HG03575 (cell line): ENCODE measurements at regions not wholly inside any gene's neighbourhood (a gene's known extent, or its start where the extent isn't known, plus 50 kb on each side); places are given as distances from the start of the nearest gene placed in this dataset.
"Not testable (repeated sequence)": the region's sequence is repeated elsewhere in the genome, so short reads cannot be mapped to it uniquely, and the experiment has no call there.

Experiments used
- ATAC-seq: cut with Tn5 transposase; IDR thresholded peaks from one replicate; pipeline ENCODE4 v1.9.1; 2021; ENCODE audit not compliant: unreplicated experiment, insufficient number of reproducible peaks, low FRiP score; ENCODE audit errors: extremely low read depth

DNA sequence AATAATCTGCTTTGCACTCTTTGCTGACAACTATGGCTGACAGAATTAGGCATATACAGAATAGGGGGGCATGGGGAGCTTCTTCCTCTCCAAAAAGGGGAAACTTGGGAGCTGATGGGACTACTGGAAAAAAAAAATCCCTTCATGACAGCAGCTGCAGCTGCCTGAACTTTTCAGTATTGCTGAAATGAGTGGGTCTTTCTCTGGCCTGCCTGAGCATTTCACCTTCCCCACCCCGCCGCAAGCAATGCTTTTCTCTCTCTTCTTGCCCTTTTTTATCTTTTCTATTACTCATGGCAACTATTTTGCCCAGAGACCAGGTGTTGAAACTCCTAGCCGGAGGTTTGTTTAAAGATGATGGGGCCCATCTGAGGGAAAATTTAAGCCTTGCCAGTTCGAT, 244.9 kb downstream of the SEMA3D start:
- no peak for ATAC-seq

DNA sequence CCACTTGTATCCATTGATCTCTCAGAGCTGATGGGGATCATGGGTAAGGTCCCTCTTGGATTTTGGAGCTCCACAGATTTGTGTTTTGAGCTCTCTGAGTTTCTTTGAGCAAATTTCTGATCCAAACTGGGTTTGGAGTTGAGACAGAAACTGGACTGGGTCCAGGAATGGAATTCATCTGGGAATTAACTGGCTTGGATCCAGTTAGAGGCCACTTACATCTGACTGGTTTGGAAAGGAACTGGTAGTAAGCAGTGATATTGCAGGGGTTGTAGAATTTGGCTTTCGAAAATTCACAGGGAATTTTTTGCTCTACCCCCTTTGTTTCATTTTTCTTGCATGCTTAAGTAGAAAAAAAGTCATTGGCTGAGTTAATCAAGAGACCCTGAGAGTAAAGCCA, 245.6 kb downstream of the SEMA3D start:
- ATAC-seq = no peak

DNA sequence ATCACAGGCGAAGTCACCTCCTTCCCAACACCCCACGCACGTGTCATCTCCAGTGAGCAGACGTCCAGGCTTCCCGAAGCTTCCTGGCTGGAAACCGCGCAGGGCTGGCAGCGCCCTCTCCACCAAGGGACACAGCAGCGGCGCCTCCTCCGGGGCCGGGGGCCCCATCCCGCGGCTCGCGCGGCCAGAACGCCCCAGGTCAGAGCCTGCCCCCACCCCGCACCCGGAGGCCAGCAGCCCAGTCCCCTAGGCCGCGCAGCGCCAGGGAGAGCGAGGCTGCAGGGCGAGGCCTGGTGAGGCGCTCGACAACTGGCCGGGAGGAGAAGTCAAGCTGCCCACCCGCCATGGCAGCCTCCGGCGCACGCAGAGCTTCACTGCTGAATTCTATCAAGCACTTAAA, 247.0 kb downstream of the SEMA3D start:
- ATAC-seq = no peak

DNA sequence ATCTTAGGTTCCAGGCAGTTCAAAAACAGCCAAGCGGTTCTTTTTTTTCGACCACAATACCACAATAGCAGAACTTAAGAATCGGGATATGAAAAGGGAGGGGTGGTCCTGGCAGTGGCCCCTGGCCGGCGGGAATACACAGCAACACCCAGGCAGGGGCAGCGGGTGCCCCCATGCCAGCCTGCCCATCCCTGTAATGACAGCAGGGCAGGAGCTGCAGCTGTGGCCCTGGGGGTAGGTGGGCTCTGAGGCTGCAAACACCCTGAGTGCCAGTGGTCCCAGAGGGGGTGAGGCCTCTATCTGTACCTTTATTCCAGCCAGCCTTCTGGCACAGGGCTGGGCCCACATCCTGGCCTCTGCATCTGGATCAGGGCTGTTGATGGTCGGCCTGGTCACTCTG, 247.4 kb downstream of the SEMA3D start:
- ATAC-seq = no peak

DNA sequence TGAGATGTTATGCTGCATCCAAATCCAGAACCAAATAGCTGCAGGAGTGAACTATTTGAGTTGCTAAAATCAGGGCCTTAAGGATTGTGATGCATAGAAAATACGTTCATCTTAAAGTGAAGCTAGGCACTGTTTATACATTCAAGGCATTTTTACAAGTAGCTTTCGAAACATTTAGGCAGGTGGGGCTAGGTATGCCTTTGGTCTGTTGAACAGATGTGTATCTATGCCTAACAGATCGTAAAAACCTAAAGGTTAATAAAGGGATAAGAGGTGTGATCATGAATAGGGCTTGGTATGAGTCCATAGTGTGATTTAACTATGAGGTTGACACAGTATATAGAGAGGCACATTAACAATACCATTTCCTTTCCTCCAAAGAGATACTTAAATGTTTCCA, 262.5 kb downstream of the SEMA3D start:
- no peak for ATAC-seq

GRCh38 chr7:84923348-84923747, 263.5 kb downstream of the SEMA3D start:
- no peak for ATAC-seq

DNA sequence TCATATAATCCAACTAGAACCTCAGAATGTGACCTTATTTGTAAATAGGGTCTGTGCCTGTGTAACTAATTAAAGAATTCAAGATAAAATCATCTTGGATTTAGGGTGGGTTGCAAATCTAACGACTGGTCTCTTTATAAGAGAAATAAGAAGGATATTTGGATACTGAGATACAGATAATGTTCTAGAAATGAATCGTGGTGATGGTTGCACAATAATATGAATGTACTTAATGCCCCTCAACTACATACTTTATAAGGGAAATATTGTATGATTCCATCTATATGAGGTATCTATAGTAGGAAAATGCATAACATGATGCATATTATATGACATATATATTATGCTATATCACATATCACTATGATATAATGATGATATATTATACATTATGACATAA, 265.7 kb downstream of the SEMA3D start:
- ATAC-seq = no peak

- not testable (repeated sequence) for ATAC-seq
These were observed 269.9 kb downstream of the SEMA3D start for GRCh38 chr7:84916973-84917372.

- no peak for ATAC-seq
These were observed 270.7 kb downstream of the SEMA3D start for GRCh38 chr7:84916161-84916560.

GRCh38 chr7:84914598-84914997, 272.3 kb downstream of the SEMA3D start:
- no peak for ATAC-seq

DNA sequence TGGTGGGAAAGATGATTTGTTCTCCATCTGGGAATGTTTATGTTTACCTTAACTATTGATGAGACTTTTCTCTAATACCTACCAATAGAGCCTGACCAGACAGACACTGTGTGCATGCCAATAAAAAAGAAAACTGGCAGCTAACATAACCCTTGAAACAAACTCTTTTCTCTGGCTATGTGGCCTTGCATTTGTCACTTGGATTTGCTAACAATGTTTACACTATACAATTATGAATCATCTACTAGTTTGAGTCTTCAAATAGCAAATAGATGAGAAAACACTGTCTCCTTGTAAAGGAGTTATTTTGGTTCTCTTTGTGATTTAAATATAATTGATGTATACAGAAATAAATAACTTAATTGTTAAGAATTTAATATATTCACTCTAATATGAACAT, 273.1 kb downstream of the SEMA3D start:
- ATAC-seq = no peak

GRCh38 chr7:84912993-84913635, 273.7 kb downstream of the SEMA3D start:
- no peak for ATAC-seq

- ATAC-seq = no peak
These were observed 274.3 kb downstream of the SEMA3D start for GRCh38 chr7:84912537-84912936.

GRCh38 chr7:84912018-84912417, 274.8 kb downstream of the SEMA3D start:
- ATAC-seq = no peak

- no peak for ATAC-seq
These were observed 275.8 kb downstream of the SEMA3D start for GRCh38 chr7:84911077-84911476.

- ATAC-seq = not testable (repeated sequence)
These were observed 276.5 kb downstream of the SEMA3D start for GRCh38 chr7:84910322-84910721.

GRCh38 chr7:84908196-84908793, 278.6 kb downstream of the SEMA3D start:
- ATAC-seq = no peak

- no peak for ATAC-seq
These were observed 280.0 kb downstream of the SEMA3D start for GRCh38 chr7:84906889-84907288.

- ATAC-seq = no peak
These were observed 282.3 kb downstream of the SEMA3D start for GRCh38 chr7:84904561-84904960.

GRCh38 chr7:84901366-84901765, 285.5 kb downstream of the SEMA3D start:
- no peak for ATAC-seq

GRCh38 chr7:84900215-84900614, 286.6 kb downstream of the SEMA3D start:
- no peak for ATAC-seq
